GM12865 (cell line): ENCODE measurements at regions not wholly inside any gene's neighbourhood (a gene's known extent, or its start where the extent isn't known, plus 50 kb on each side); places are given as distances from the start of the nearest gene placed in this dataset.
"Not testable (repeated sequence)": the region's sequence is repeated elsewhere in the genome, so short reads cannot be mapped to it uniquely, and the experiment has no call there.

ENCODE experiments used
- DNase-seq: peaks from one replicate; pipeline ENCODE4 v3.0.0; 2010; ENCODE audit warnings: low read depth
- H3K4me3 ChIP-seq: 2 replicates; pipeline ENCODE4 v1.5.1; 2011; ENCODE audit warnings: mild to moderate bottlenecking, low read depth, low read length, control low read depth
- TF ChIP-seq, protein P1 (sequence below): IDR thresholded peaks from 2 replicates; pipeline ENCODE4 v1.5.1; 2011; ENCODE audit warnings: low read length, control low read depth, low read depth, inconsistent platforms; ENCODE audit not compliant: insufficient read depth; ENCODE audit errors: missing control alignments

DNA sequence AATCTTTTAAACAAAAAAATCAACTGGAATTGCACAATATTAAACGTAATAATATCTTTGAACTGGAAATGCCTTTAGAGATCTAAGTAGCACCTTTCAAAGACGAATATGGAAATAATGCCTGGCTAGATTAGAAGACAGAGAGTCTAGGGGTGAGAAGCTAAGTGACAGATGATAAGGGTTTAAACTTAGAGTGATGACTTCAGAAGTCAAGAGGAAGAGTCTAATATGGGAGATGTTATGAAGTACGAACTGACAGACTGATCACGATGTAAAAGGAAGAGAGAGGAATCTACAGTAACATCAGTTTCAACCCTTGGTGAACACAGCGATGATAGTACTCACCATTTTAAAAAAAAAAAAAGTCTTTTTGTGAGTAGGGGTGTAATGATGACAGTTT lies 57.9 kb downstream of the HINT1 start:
- TF ChIP-seq, protein P1, sequence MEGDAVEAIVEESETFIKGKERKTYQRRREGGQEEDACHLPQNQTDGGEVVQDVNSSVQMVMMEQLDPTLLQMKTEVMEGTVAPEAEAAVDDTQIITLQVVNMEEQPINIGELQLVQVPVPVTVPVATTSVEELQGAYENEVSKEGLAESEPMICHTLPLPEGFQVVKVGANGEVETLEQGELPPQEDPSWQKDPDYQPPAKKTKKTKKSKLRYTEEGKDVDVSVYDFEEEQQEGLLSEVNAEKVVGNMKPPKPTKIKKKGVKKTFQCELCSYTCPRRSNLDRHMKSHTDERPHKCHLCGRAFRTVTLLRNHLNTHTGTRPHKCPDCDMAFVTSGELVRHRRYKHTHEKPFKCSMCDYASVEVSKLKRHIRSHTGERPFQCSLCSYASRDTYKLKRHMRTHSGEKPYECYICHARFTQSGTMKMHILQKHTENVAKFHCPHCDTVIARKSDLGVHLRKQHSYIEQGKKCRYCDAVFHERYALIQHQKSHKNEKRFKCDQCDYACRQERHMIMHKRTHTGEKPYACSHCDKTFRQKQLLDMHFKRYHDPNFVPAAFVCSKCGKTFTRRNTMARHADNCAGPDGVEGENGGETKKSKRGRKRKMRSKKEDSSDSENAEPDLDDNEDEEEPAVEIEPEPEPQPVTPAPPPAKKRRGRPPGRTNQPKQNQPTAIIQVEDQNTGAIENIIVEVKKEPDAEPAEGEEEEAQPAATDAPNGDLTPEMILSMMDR = no peak
- DNase-seq = no peak
- no peak overlapping the region for H3K4me3 ChIP-seq

DNA sequence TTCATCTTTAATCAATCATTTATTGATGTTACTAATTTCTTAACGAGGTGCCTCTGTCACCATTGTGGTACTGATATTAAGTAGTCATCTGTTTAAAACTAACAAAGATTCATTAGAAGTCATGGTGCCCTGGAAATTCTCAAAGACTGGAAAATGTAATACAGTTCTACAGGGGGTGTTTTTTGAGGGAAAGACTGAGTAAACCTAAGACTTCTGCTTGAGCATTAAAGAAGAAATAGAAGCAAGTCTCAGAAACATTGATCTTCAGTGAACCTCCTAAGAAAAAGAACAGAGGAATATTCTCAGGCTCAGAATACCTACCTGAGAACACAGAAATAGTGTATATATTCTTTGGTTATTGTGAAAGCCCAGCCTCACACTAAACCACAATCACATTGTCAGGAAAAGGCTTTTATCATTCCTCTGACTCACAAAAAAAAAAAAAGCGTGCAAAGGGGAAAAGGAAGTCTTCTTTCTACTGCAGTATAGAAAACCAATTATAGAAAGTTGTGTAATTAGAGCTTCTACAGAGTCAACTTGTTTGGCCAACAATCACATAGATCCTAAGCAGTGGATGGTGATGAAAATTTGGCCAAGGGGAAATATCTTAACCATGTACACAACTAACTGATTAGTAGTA lies 60.8 kb downstream of the HINT1 start:
- H3K4me3 ChIP-seq = no peak overlapping the region
- DNase-seq = no peak
- TF ChIP-seq, protein P1 = no peak

DNA sequence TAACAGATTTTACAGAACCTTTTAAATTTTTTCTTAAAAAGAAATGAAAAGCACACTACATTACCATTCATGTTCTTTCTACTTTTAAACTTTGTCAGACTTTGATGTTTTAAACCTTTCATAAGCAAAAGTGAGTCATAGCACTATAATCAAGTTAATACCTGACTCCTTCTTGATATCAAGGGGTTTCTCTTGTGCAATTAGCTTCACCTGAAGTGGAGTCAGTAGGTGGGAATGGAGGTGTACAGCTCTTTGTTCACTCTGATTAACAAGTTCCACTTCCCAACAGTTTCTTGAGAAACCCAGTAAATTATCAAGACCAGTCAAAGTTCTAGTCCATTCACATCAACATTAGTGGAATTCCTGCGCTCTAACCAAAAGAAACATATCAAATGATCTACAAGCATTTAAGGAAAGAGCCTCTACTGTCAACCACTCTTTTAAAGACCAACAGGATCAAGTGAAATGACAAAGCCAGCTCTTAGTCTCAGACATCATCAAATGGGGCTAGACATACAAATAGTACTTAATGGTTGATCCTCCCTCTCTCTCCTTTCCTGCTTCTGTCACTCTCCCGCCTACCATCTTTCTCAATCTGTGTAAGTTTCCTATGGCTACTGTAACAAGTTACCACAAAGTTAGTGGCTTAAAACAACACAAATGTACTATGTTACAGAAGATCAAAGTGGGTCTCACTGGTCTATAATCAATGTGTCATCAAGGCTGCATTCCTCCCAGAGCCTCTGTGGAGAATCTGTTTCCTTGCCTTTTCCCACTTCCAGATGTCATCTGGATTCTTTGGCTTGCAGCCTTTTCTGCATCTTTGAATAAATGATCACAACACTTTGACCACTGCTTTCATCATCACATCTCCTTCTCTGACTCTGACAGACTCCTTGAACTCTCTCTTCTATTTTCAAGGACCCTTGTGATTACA lies 68.0 kb downstream of the HINT1 start:
- DNase-seq = no peak
- no peak overlapping the region for H3K4me3 ChIP-seq
- TF ChIP-seq, protein P1 = no peak

DNA sequence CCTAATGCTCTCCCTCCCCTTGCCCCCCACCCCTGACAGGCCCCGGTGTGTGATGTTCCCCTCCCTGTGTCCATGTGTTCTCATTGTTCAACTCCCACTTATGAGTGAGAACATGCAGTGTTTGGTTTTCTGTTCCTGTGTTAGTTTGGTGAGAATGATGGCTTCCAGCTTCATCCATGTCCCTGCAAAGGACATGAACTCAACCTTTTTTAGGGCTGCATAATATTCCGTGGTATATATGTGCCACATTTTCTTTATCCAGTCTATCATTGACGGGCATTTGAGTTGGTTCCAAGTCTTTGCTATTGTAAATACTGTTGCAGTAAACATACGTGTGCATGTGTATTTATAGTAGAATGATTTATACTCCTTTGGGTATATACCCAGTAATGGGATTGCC lies 69.5 kb downstream of the HINT1 start:
- DNase-seq, H3K4me3 ChIP-seq: not testable (repeated sequence)

DNA sequence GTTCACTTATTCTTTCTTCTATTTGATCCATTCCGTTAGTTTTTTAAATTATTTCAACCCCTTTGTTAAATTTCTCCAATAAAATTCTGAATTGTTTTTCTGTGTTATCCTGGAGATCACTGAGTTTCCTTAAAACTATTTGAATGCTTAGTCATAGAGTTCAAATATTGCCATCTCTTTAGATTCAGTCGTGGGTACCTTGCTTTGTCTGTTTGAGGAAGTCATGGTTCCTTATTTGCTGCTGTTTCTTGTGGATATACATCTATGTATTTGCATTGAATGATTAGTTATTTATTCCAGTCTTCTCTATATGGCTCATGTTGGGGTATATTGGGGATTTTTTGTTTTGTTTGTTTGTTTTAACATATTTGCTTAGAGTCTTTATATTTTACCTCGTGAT lies 80.6 kb downstream of the HINT1 start:
- TF ChIP-seq, protein P1 = no peak
- no peak for DNase-seq
- no peak overlapping the region for H3K4me3 ChIP-seq

DNA sequence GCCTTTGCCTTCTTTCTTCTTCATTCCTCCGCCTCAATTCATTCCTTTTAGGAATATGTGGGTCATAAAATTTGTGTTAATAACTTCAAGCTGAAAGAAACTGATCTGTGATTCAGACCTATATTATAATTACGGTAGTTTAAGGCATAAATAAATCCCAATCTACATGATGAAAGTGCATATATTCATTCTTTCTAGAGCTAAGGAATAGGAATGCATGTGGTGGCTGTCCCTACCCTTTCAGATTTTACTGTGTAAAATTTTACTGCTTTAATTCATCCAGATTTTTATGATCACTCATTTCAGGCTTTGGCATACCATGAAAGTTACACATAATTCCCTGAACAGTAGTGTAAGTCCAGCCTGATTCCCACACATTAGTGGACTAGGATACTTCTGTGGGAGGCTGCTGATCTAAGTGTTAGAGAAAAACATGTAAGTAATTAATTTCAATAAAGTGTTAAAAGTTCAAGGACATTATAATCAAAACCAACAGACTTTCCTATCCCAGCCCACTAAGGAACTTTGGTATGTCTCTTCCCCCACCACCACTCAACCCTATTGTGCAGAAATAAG lies 83.1 kb downstream of the HINT1 start:
- DNase-seq = no peak
- TF ChIP-seq, protein P1 = no peak

DNA sequence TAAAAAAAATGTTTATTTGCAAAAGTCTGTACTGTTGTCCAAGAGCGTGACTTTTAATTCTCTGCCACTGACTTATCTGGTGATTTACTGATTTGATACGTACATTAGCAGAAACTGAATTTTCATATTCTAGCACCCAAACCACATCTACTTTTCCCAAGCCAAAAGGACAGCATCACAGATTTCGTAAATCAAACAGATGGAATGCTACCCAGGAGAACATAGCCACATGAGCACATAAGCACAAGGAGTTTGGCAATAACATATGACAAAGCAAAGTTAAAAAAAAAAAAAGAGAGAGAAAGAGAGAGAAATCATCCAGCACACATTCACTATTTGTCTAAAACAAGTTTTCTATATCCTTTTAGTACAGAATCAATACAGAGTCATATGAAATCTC lies 83.7 kb downstream of the HINT1 start:
- TF ChIP-seq, protein P1 = no peak
- DNase-seq = no peak
- no peak overlapping the region for H3K4me3 ChIP-seq

More for the DNA sequence above, 83.1 kb downstream of the HINT1 start:
- no peak overlapping the region for H3K4me3 ChIP-seq
